ENCODE measurements at regions not wholly inside any gene's neighbourhood (a gene's known extent, or its start where the extent isn't known, plus 50 kb on each side); places are given as distances from the start of the nearest gene placed in this dataset.

DNA sequence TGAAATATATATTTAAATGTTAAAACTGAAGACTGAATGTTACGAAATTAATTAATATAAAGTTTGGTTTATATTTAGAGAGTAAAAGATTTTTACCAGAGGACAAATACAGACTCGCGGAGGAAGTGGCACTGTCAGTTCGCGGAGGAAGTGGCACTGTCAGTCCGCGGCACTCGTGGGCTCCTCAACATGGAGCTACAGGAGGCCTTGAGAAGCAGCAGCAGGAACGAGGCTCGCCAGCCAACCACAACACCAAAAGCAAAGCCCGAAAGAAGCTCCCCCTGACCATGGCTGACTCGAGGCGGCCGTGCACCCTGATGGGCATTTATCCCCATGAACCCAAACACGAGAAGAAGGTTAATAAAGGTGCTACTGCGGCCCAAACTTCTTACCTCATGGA, 125.3 kb upstream of the PABPC4L start:
- TF ChIP-seq, protein P1, sequence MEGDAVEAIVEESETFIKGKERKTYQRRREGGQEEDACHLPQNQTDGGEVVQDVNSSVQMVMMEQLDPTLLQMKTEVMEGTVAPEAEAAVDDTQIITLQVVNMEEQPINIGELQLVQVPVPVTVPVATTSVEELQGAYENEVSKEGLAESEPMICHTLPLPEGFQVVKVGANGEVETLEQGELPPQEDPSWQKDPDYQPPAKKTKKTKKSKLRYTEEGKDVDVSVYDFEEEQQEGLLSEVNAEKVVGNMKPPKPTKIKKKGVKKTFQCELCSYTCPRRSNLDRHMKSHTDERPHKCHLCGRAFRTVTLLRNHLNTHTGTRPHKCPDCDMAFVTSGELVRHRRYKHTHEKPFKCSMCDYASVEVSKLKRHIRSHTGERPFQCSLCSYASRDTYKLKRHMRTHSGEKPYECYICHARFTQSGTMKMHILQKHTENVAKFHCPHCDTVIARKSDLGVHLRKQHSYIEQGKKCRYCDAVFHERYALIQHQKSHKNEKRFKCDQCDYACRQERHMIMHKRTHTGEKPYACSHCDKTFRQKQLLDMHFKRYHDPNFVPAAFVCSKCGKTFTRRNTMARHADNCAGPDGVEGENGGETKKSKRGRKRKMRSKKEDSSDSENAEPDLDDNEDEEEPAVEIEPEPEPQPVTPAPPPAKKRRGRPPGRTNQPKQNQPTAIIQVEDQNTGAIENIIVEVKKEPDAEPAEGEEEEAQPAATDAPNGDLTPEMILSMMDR (conservative IDR thresholded peaks at IDR 0.05): no peak
- no peak for TF ChIP-seq ZFX (IDR thresholded peaks at IDR 0.05)
- no peak overlapping the region for H3K27ac ChIP-seq

DNA sequence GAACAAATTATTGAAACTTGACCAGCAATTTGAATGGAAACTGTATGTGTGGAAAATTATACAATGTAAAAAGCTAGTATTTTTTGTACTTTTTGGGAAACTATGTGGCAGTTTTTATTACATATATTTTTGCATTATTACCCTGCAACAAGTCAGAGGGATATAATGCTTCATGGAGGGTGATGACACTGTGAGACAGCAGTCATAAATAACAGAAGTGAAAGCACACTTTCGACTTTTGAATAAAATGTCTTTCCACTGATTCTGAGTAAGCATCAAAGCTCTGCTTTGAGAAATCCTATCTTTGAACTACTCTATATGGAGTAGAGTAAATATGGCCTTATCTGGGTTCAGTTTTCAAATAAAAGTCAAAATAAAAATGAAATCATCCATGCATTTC, 122.6 kb upstream of the PABPC4L start:
- TF ChIP-seq, protein P1 (conservative IDR thresholded peaks at IDR 0.05): no peak
- TF ChIP-seq ZFX (IDR thresholded peaks at IDR 0.05): no peak

DNA sequence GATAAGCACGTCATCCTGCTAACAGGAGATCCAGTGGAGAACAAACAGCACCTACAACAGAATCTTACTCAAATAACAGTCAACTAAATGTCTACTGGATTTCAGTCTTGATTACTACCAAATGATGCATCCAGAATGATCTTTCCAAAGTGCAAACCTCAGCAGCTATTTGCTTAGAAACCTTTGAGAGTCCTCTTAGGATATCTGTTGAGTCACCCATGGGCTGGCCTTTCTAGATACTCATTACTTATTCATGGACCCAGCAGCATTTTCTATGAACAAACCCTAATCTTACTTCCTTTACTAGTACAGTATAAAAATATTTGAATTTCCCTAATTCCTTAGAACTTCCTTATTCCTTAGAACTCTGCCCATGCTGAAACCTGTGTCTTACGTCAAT, 118.5 kb upstream of the PABPC4L start:
- TF ChIP-seq ZFX (IDR thresholded peaks at IDR 0.05): no peak
- TF ChIP-seq, protein P1 (conservative IDR thresholded peaks at IDR 0.05): no peak
- no peak overlapping the region for H3K27ac ChIP-seq

More for the DNA sequence above, 122.6 kb upstream of the PABPC4L start:
- H3K27ac ChIP-seq: no peak overlapping the region

DNA sequence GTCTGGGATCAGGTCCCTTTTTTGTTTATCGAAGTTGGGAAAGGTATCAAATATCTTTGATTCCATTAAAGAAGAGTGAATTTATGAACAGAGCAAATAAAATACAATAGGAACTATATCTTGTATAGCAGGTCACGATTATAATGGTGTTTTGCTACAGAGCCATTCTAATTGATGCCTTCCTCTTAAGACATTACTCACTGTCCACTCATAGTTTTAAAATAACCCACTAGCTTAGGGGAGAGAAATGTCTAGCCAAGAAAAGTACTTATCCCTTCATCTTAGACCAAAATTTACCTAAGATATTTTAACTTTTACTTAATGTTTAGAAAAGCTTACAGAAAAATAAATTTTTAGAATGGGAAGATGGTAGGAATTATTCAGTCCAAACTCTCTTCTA, 112.0 kb upstream of the PABPC4L start:
- no peak overlapping the region for H3K27ac ChIP-seq
- TF ChIP-seq, protein P1 (conservative IDR thresholded peaks at IDR 0.05): no peak
- no peak for TF ChIP-seq ZFX (IDR thresholded peaks at IDR 0.05)

DNA sequence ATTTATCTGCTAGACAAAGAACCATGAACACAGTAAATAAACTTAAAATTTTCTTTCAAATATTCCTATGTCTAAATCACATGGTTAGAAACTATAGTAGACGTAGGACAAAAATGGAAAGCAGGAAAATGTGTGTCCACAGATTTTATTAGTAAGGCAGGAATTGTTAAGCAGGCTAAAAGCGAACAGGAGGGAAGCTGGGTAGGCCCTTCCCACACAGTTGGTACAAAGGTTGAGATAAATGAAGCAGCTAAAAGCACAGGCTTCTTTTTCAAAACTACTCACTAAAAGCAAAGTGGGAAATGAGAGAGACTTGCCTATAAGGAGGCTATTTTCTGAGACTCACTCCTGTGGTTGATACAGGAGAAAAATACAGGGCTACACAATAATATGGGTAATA, 108.1 kb upstream of the PABPC4L start:
- TF ChIP-seq ZFX (IDR thresholded peaks at IDR 0.05): no peak
- TF ChIP-seq, protein P1 (conservative IDR thresholded peaks at IDR 0.05): no peak
- no peak overlapping the region for H3K27ac ChIP-seq

DNA sequence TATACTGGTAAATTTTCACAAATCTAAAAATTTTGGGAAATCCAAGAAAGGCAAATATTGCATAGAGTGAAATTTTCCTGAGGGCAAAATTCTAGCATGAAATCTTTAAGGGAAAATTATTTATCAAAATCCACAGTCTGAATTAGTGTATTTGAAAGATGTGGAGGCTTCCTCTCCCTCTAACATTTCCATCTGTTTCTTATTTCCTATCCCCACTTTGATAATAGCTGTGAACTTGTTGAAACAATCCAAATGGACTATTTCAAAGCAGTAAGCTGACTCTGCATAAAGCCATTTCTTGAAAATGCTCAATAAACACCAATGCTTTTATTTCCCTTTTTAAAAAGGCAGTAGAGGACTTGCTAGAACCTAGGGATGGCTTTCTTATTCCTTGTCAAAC, 107.3 kb upstream of the PABPC4L start:
- TF ChIP-seq, protein P1 (conservative IDR thresholded peaks at IDR 0.05): no peak
- no peak for TF ChIP-seq ZFX (IDR thresholded peaks at IDR 0.05)
- H3K27ac ChIP-seq: no peak overlapping the region

DNA sequence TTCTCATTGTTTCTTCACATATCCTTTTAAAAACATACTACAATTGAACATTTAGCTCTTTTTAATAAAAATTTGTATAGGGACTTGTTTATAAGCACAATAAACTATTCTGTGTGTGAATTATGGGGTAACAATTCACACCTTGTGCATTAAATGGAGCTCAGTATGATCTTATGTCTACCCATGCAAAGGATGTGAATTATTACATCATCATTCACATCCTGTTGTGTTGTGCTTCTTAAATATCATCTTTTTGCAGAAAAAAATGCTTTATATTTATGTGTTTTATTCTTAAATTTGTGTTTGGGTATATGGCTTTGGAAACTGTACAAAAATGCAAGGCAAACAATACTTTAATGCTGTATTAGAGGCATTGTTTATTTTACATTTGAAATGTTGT, 96.7 kb upstream of the PABPC4L start:
- TF ChIP-seq, protein P1 (conservative IDR thresholded peaks at IDR 0.05): no peak
- no peak for TF ChIP-seq ZFX (IDR thresholded peaks at IDR 0.05)
- no peak overlapping the region for H3K27ac ChIP-seq
